Adrenal gland (tissue), 9 donors: ENCODE measurements at regions not wholly inside any gene's neighbourhood (a gene's known extent, or its start where the extent isn't known, plus 50 kb on each side); places are given as distances from the start of the nearest gene placed in this dataset.

Source experiments
- DNase-seq, 7 donors: peaks; one replicate each; pipeline ENCODE4 v3.0.0-alpha.2; 2019 to 2020
- H3K27ac ChIP-seq, 5 donors: fragments of 200-600 bp; sonication (generic) in 4 of 5; 1 replicate in 3 of 5; 2 replicates in 2 of 5; pipeline versions ENCODE4 v1.5.1 to v1.8.0; 2016 to 2020; ENCODE audit warnings: mild to moderate bottlenecking in 1 of 5
- H3K27me3 ChIP-seq: fragments of 200-600 bp; 2 replicates; pipeline ENCODE4 v1.8.0; 2021
- H3K36me3 ChIP-seq, 2 donors: fragments of 200-600 bp; replicated peaks in 1 of 2; 1 replicate in 1 of 2; 2 replicates in 1 of 2; pipeline versions ENCODE4 v1.5.1 to v1.8.0; 2018 to 2022
- H3K4me1 ChIP-seq, 2 donors: fragments of 200-600 bp; replicated peaks in 1 of 2; 1 replicate in 1 of 2; 2 replicates in 1 of 2; pipeline versions ENCODE4 v1.5.1 to v1.8.0; 2018 to 2021
- H3K4me3 ChIP-seq, 4 donors: fragments of 200-600 bp; sonication (generic) in 3 of 4; one replicate each; pipeline ENCODE4 v1.5.1; 2016 to 2018
- H3K9me3 ChIP-seq, 3 donors: fragments of 200-600 bp; sonication (generic) in 1 of 3; replicated peaks in 1 of 3; 1 replicate in 2 of 3; 2 replicates in 1 of 3; pipeline versions ENCODE4 v1.5.1 to v1.8.0; 2016 to 2021
- POLR2A ChIP-seq, 2 donors: fragments of 450-650 bp; IDR thresholded peaks; one replicate each; pipeline ENCODE4 v1.6.1; 2017; ENCODE audit warnings: antibody characterized with exemption in 2 of 2, mild to moderate bottlenecking in 2 of 2, moderate library complexity in 1 of 2
- WGBS, 4 donors: extraction: QIAGEN DNeasy Blood & Tissue Kit in 2 of 4; methylation state at CpG; one replicate each; pipeline versions ENCODE4 v1.1.5 to v1.1.7; 2013 to 2017; 5-methylcytosine and 5-hydroxymethylcytosine counted together
- intact Hi-C, 2 donors: fragments of 100-400 bp; cut with DNase I; formaldehyde crosslinking; loops; one replicate each; pipeline versions ENCODE4 v1.14.1 to v1.15.0; 2022 to 2023
- TF ChIP-seq, protein P1 (sequence below), 6 experiments: fragments of 450-650 bp in 4 of 6; fragments of 200-600 bp in 2 of 6; sonication (generic) in 1 of 6; IDR thresholded peaks; 1 replicate in 5 of 6; 2 replicates in 1 of 6; pipeline versions ENCODE4 v1.5.1 to v1.8.0; 2016 to 2021; ENCODE audit warnings: antibody characterized with exemption in 6 of 6, mild to moderate bottlenecking in 2 of 6, moderate library complexity in 1 of 6
- donor health status: healthy with polysubstance abuse.
- donor health status: Bipolar disorder and iron deficiency.
- donor health status: DM: yes; HTN: yes; CAD: no.
- donor health status: DM: no; HTN: no; CAD: no.
- donor health status: DM: no; HTN: no; CAD: no.

DNA sequence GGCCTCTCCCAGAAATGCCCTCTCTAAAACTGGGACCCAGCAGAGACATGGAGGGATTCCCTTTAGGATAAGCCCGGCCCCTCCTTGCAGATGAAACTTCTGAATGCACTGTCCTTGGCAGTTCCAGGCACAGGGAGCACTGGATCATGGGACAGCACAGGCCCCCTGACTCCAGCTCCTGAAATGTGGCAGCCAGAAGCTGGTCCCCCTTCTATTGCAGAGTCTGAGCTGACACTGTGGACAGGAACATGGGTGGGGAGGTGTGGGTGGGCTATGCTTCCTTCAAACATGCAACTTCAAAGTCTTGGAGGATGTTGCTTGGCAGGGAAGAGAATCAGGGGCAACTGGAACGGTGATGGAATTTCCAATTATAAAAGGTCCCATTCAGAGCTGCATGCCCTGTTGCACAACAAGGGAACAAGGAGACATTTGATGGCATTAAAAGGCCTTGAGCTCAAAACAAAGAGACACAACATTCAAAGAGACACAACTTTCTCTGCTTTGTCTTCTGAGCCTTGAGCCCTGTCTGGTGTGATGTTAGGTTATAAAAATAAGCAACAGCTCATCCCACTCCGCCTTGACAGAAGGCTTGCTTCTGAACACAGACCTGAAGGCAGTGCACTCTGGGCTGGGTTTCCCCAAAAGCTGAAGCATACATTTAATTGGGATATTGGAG is 239.0 kb downstream of the OSR1 start:
- Histone ChIP-seq H3K27me3 (no peaks in the 10 kb centered on the region), H3K4me1 (no peaks in the 10 kb centered on the region), H3K27ac (no peak overlapping the region), H3K4me3 (no peak overlapping the region), H3K9me3 (no peaks in the 10 kb centered on the region), H3K36me3 (no peaks in the 10 kb centered on the region)
- TF ChIP-seq, protein P1, sequence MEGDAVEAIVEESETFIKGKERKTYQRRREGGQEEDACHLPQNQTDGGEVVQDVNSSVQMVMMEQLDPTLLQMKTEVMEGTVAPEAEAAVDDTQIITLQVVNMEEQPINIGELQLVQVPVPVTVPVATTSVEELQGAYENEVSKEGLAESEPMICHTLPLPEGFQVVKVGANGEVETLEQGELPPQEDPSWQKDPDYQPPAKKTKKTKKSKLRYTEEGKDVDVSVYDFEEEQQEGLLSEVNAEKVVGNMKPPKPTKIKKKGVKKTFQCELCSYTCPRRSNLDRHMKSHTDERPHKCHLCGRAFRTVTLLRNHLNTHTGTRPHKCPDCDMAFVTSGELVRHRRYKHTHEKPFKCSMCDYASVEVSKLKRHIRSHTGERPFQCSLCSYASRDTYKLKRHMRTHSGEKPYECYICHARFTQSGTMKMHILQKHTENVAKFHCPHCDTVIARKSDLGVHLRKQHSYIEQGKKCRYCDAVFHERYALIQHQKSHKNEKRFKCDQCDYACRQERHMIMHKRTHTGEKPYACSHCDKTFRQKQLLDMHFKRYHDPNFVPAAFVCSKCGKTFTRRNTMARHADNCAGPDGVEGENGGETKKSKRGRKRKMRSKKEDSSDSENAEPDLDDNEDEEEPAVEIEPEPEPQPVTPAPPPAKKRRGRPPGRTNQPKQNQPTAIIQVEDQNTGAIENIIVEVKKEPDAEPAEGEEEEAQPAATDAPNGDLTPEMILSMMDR (IDR thresholded peaks at IDR 0.05) = no peak
- TF ChIP-seq POLR2A (IDR thresholded peaks at IDR 0.05) = no peak
- WGBS, 4 donors = 80 to 93% (median 86%) methylated on average over 2 to 3 of the region's 3 CpGs
- intact Hi-C loops = no loop called here
- no peak for DNase-seq

- intact Hi-C loops = no loop called here
- WGBS, 4 donors = 48 to 81% (median 71%) methylated on average over 4 of the region's 4 CpGs
These were observed 241.5 kb downstream of the OSR1 start for GRCh38 chr2:19116918-19117317.

DNA sequence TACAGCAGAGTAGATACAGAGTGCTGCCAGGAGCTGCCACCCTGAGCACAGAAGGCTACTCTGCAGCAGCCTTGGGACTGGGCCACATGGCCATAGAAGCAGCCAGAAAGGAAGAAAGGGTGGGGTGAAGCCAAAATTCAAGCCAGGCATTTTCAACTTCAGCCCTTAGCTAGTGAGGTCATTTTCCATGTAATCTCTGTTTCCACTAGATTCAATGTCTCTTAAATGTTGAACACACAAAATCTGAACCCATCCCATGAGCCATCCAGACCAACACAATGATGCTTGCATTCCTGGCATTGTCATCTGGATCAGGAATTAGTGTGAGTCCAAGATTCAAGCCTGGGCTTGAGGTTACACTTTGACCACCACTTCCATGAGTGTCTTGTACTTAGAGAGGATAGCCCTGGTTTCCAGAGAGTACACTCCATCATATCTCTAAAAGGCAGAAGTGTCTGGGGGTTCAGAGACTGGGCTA is 243.6 kb downstream of the OSR1 start:
- Histone ChIP-seq H3K9me3 (no peaks in the 10 kb centered on the region), H3K4me1 (no peaks in the 10 kb centered on the region), H3K27me3 (no peaks in the 10 kb centered on the region), H3K4me3 (no peak overlapping the region), H3K36me3 (no peaks in the 10 kb centered on the region), H3K27ac (no peak overlapping the region)
- DNase-seq = no peak
- intact Hi-C loops = no loop called here
- TF ChIP-seq, protein P1 (IDR thresholded peaks at IDR 0.05) = no peak
- no peak for TF ChIP-seq POLR2A (IDR thresholded peaks at IDR 0.05)

More at GRCh38 chr2:19116918-19117317, 241.5 kb downstream of the OSR1 start:
- no peak for DNase-seq
- Histone ChIP-seq H3K36me3 (no peaks in the 10 kb centered on the region), H3K27ac (no peak overlapping the region), H3K4me1 (no peaks in the 10 kb centered on the region), H3K4me3 (no peak overlapping the region), H3K9me3 (no peaks in the 10 kb centered on the region), H3K27me3 (no peaks in the 10 kb centered on the region)
- no peak for TF ChIP-seq POLR2A (IDR thresholded peaks at IDR 0.05)
- TF ChIP-seq, protein P1 (IDR thresholded peaks at IDR 0.05) = no peak

- no peaks in the 10 kb centered on the region for H3K4me1 ChIP-seq
- no peak overlapping the region for H3K27ac ChIP-seq
- no peaks in the 10 kb centered on the region for H3K27me3 ChIP-seq
- no peaks in the 10 kb centered on the region for H3K9me3 ChIP-seq
- H3K4me3 ChIP-seq = no peak overlapping the region
- 79 to 89% (median 86%) methylated on average over 1 of the region's 1 CpG for WGBS, 4 donors
- no peaks in the 10 kb centered on the region for H3K36me3 ChIP-seq
- intact Hi-C loops = no loop called here
- no peak for DNase-seq
- TF ChIP-seq, protein P1 (IDR thresholded peaks at IDR 0.05) = no peak
- no peak for TF ChIP-seq POLR2A (IDR thresholded peaks at IDR 0.05)
These were observed 244.3 kb downstream of the OSR1 start for GRCh38 chr2:19114126-19114525.
